HG03159 (cell line): ENCODE measurements at regions not wholly inside any gene's neighbourhood (a gene's known extent, or its start where the extent isn't known, plus 50 kb on each side); places are given as distances from the start of the nearest gene placed in this dataset.

ENCODE experiments used
- ATAC-seq: cut with Tn5 transposase; IDR thresholded peaks from one replicate; pipeline ENCODE4 v1.9.1; 2021; ENCODE audit warnings: mild to moderate bottlenecking, moderate library complexity; ENCODE audit not compliant: unreplicated experiment

GRCh38 chr18:41482501-41482900 is 472.5 kb upstream of the PIK3C3 start:
- no peak for ATAC-seq

GRCh38 chr18:41466436-41467160 is 488.4 kb upstream of the PIK3C3 start:
- ATAC-seq: no peak

GRCh38 chr18:41465386-41465785 is 489.6 kb upstream of the PIK3C3 start:
- no peak for ATAC-seq

GRCh38 chr18:41464278-41464677 is 490.8 kb upstream of the PIK3C3 start:
- no peak for ATAC-seq

GRCh38 chr18:41462946-41463345 is 492.1 kb upstream of the PIK3C3 start:
- ATAC-seq: no peak

GRCh38 chr18:41461114-41461513 is 493.9 kb upstream of the PIK3C3 start:
- ATAC-seq: no peak

- ATAC-seq: no peak
These were observed 495.4 kb upstream of the PIK3C3 start for GRCh38 chr18:41459656-41460055.

- ATAC-seq: no peak
These were observed 496.7 kb upstream of the PIK3C3 start for GRCh38 chr18:41458376-41458775.

GRCh38 chr18:41457765-41458326 is 497.2 kb upstream of the PIK3C3 start:
- ATAC-seq: no peak

GRCh38 chr18:41456831-41457230 is 498.2 kb upstream of the PIK3C3 start:
- no peak for ATAC-seq

- ATAC-seq: no peak
These were observed 505.4 kb upstream of the PIK3C3 start for GRCh38 chr18:41449612-41450011.

- no peak for ATAC-seq
These were observed 510.1 kb upstream of the PIK3C3 start for GRCh38 chr18:41444943-41445342.

GRCh38 chr18:41436772-41437171 is 518.3 kb upstream of the PIK3C3 start:
- ATAC-seq: no peak

- no peak for ATAC-seq
These were observed 536.4 kb upstream of the PIK3C3 start for GRCh38 chr18:41418598-41418997.

GRCh38 chr18:41416044-41416443 is 539.0 kb upstream of the PIK3C3 start:
- ATAC-seq: no peak

- no peak for ATAC-seq
These were observed 545.0 kb upstream of the PIK3C3 start for GRCh38 chr18:41410006-41410405.

GRCh38 chr18:41406834-41407233 is 548.2 kb upstream of the PIK3C3 start:
- no peak for ATAC-seq

- no peak for ATAC-seq
These were observed 558.2 kb upstream of the PIK3C3 start for GRCh38 chr18:41396861-41397260.

- no peak for ATAC-seq
These were observed 558.8 kb upstream of the PIK3C3 start for GRCh38 chr18:41396211-41396610.

GRCh38 chr18:41395695-41396094 is 559.3 kb upstream of the PIK3C3 start:
- ATAC-seq: no peak

- no peak for ATAC-seq
These were observed 563.1 kb upstream of the PIK3C3 start for GRCh38 chr18:41391616-41392595.

- ATAC-seq: no peak
These were observed 564.7 kb upstream of the PIK3C3 start for GRCh38 chr18:41390309-41390708.
